Breast epithelium (tissue), 4 donors: ENCODE measurements at regions not wholly inside any gene's neighbourhood (a gene's known extent, or its start where the extent isn't known, plus 50 kb on each side); places are given as distances from the start of the nearest gene placed in this dataset.
"Not testable (repeated sequence)": the region's sequence is repeated elsewhere in the genome, so short reads cannot be mapped to it uniquely, and the experiment has no call there.

Source experiments
- DNase-seq, 2 donors: peaks; one replicate each; pipeline ENCODE4 v3.0.0-alpha.2; 2019; ENCODE audit warnings: low spot score in 2 of 2
- H3K27ac ChIP-seq, 2 donors: fragments of 200-600 bp; sonication (generic) in 1 of 2; one replicate each; pipeline ENCODE4 v1.5.1; 2016 to 2019; ENCODE audit warnings: mild to moderate bottlenecking in 1 of 2
- H3K27me3 ChIP-seq, 2 donors: fragments of 200-600 bp; sonication (generic) in 1 of 2; one replicate each; pipeline versions ENCODE4 v1.5.1 to v1.6.0; 2017 to 2019; ENCODE audit warnings: control low read depth in 1 of 2, mild to moderate bottlenecking in 1 of 2
- H3K36me3 ChIP-seq: fragments of 200-600 bp; one replicate; pipeline ENCODE4 v1.5.1; 2019
- H3K4me1 ChIP-seq, 2 donors: fragments of 200-600 bp; sonication (generic); one replicate each; pipeline ENCODE4 v1.5.1; 2016 to 2019; ENCODE audit warnings: control low read depth in 1 of 2
- H3K4me3 ChIP-seq, 3 donors: fragments of 200-600 bp; sonication (generic); 1 replicate in 2 of 3; 2 replicates in 1 of 3; pipeline ENCODE4 v1.5.1; 2016 to 2019; ENCODE audit warnings: mild to moderate bottlenecking in 3 of 3, moderate library complexity in 2 of 3
- H3K9me3 ChIP-seq, 2 donors: fragments of 200-600 bp; sonication (generic) in 1 of 2; one replicate each; pipeline ENCODE4 v1.5.1; 2016 to 2019; ENCODE audit warnings: control low read depth in 1 of 2
- CTCF ChIP-seq, 3 donors: fragments of 450-650 bp; IDR thresholded peaks; one replicate each; pipeline ENCODE4 v1.5.1; 2016 to 2017; ENCODE audit warnings: antibody characterized with exemption in 3 of 3, mild to moderate bottlenecking in 3 of 3, moderate library complexity in 3 of 3
- POLR2A ChIP-seq: fragments of 450-650 bp; IDR thresholded peaks from one replicate; pipeline ENCODE4 v1.6.1; 2016; ENCODE audit warnings: antibody characterized with exemption, mild to moderate bottlenecking, moderate library complexity
- POLR2AphosphoS5 ChIP-seq, 3 donors: sonication (generic); formaldehyde crosslinking; IDR thresholded peaks; one replicate each; pipeline ENCODE4 v1.6.1; 2017; ENCODE audit warnings: antibody characterized with exemption in 3 of 3
- intact Hi-C: fragments of 100-400 bp; cut with DNase I; formaldehyde crosslinking; loops from one replicate; pipeline ENCODE4 v1.15.1; 2023; ENCODE audit warnings: low total_unique reads

- DNase-seq: no peak
- H3K27ac ChIP-seq: no peak overlapping the region
- no peaks in the 10 kb centered on the region for H3K9me3 ChIP-seq
- no peak for TF ChIP-seq CTCF (IDR thresholded peaks at IDR 0.05)
- no peak overlapping the region for H3K4me3 ChIP-seq
- H3K27me3 ChIP-seq: no peaks in the 10 kb centered on the region
- intact Hi-C loops: no loop called here
- no peaks in the 10 kb centered on the region for H3K36me3 ChIP-seq
- H3K4me1 ChIP-seq: no peaks in the 10 kb centered on the region
Measured at GRCh38 chr13:44833139-44833538, 156.1 kb downstream of the NUFIP1 start.

GRCh38 chr13:44826591-44827350, 162.5 kb downstream of the NUFIP1 start:
- DNase-seq: no peak
- intact Hi-C loops: loop anchor here (5.0 kb wide), 1 partner anchor 1734 kb away; no protein-coding TSS in a partner anchor
- Histone ChIP-seq H3K36me3 (no peaks in the 10 kb centered on the region), H3K4me3 (no peak overlapping the region), H3K9me3 (no peaks in the 10 kb centered on the region), H3K27me3 (no peaks in the 10 kb centered on the region), H3K4me1 (no peaks in the 10 kb centered on the region), H3K27ac (no peak overlapping the region)
- no peak for TF ChIP-seq POLR2AphosphoS5 (IDR thresholded peaks at IDR 0.05)
- TF ChIP-seq CTCF (IDR thresholded peaks at IDR 0.05): no peak
- TF ChIP-seq POLR2A: no peak

GRCh38 chr13:44825953-44826352, 163.3 kb downstream of the NUFIP1 start:
- DNase-seq: no peak
- no peaks in the 10 kb centered on the region for H3K9me3 ChIP-seq
- no peaks in the 10 kb centered on the region for H3K4me1 ChIP-seq
- no peak overlapping the region for H3K27ac ChIP-seq
- TF ChIP-seq CTCF (IDR thresholded peaks at IDR 0.05) (no peak), POLR2AphosphoS5 (IDR thresholded peaks at IDR 0.05) (no peak), POLR2A (no peak)
- no peak overlapping the region for H3K4me3 ChIP-seq
- H3K36me3 ChIP-seq: no peaks in the 10 kb centered on the region
- H3K27me3 ChIP-seq: no peaks in the 10 kb centered on the region
- intact Hi-C loops: loop anchor here (5.0 kb wide), 1 partner anchor 1734 kb away; no protein-coding TSS in a partner anchor

GRCh38 chr13:44823555-44823954, 165.7 kb downstream of the NUFIP1 start:
- H3K4me3 ChIP-seq, intact Hi-C loops, H3K9me3 ChIP-seq, H3K27ac ChIP-seq, H3K27me3 ChIP-seq, H3K4me1 ChIP-seq, H3K36me3 ChIP-seq, DNase-seq: not testable (repeated sequence)

GRCh38 chr13:44822291-44822690, 167.0 kb downstream of the NUFIP1 start:
- DNase-seq: no peak
- Histone ChIP-seq H3K9me3 (no peaks in the 10 kb centered on the region), H3K36me3 (no peaks in the 10 kb centered on the region), H3K4me3 (no peak overlapping the region), H3K4me1 (no peaks in the 10 kb centered on the region), H3K27me3 (no peaks in the 10 kb centered on the region), H3K27ac (no peak overlapping the region)
- no peak for TF ChIP-seq CTCF (IDR thresholded peaks at IDR 0.05)
- no peak for TF ChIP-seq POLR2A
- TF ChIP-seq POLR2AphosphoS5 (IDR thresholded peaks at IDR 0.05): no peak
- intact Hi-C loops: no loop called here
